ENCODE measurements at regions not wholly inside any gene's neighbourhood (a gene's known extent, or its start where the extent isn't known, plus 50 kb on each side); places are given as distances from the start of the nearest gene placed in this dataset.

DNA sequence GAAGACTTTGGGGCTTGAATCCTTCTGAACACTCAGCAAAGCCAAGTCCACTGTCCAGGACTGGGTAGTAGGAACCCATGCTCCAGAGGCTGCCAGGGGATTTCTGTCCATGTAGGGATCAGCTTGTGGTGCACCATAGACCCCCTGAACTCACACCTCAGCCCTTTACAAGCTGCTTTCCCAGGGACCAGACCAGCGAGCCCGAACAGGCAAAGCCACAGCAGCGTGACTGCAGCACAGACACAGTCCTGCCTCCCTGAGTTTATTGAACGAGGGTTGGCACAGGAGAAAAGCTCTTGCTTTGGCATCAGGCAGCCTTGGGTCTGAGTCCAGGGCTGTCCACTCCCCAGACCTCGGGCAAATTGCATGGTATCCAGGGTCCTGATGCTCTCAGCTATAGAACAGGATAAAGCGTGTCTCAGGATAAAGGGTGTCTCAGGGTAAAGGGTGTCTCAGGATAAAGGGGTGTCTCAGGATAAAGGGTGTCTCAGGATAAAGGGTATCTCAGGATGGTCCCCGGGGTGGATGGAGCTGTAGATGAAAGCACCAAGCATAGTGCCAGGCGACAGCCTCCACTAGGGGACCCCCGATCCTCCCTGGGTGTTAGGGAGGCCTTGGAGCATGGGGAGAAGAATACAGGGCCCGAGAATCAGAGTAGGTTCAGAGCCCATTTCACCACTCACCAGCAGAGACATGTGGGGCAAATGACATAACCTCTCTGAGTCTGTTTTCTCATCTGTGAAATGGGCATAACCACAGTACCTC lies 648.8 kb downstream of the NPHP4 start:
- TF ChIP-seq ZBTB7A (IDR thresholded peaks at IDR 0.05; ENCODE audit: low read depth) = no peak
- TF ChIP-seq MAX (IDR thresholded peaks at IDR 0.05) = no peak
- no peak for TF ChIP-seq YY1 (IDR thresholded peaks at IDR 0.05; ENCODE audit: low read depth)
- no peak for TF ChIP-seq TEAD4 (IDR thresholded peaks at IDR 0.05)
- no peak for TF ChIP-seq NFIC (IDR thresholded peaks at IDR 0.05)

- TF ChIP-seq EGR1 (IDR thresholded peaks at IDR 0.05) (0 out of 2 replicates have a peak, but pooled peaks have one; percentile 12), CREB1 (IDR thresholded peaks at IDR 0.05; ENCODE audit: low read depth) (no peak)
Observed at GRCh38 chr1:5342830-5343229, 649.4 kb downstream of the NPHP4 start.

DNA sequence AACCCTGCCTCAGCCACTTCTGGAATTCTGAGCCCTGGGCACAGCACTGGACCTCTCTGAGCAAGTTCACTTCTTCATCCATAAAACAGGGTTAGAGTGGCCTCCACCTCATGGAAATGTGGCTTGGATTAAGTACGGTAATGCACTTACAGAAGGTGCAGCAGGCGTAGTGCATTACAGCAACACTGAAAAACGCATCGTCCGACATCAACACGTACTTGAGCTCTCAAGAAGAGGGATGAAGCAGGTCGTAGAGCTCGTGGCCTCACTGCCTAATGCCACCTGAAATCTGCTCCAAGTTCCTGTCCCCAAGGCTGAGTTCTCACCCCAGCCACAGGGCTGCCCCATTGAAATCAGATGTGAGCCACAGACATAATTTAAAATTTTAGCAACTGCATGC lies 650.1 kb downstream of the NPHP4 start:
- no peak for TF ChIP-seq CEBPB (IDR thresholded peaks at IDR 0.05)
- TF ChIP-seq CREB1 (IDR thresholded peaks at IDR 0.05; ENCODE audit: low read depth) = no peak

DNA sequence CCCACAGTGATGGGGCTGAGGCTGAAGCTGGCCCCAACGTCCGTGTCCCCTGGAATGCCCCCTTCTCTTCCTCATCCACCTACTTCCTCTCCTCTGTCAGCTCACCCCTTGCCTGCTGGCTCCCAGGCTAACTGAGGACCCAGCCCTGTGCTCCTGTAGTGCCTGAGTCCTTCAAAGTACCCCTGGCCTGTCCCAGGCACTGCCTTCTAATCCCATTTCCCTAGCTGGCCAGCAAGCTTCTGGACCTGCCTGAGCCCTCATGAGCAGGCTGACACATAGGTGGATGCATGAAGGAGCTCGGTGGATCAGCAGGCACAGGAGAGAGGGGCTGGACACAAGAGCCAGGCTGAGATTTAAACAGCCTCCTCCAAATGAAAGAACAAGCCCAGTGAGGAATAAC lies 650.8 kb downstream of the NPHP4 start:
- no peak for TF ChIP-seq TEAD4 (IDR thresholded peaks at IDR 0.05)
- TF ChIP-seq FOXM1 (IDR thresholded peaks at IDR 0.05; ENCODE audit: borderline replicate concordance, low read depth) = no peak
- no peak for TF ChIP-seq MAX (IDR thresholded peaks at IDR 0.05)
- no peak for TF ChIP-seq TAF1 (IDR thresholded peaks at IDR 0.05; ENCODE audit: low read depth)
- TF ChIP-seq USF1 (IDR thresholded peaks at IDR 0.05) = no peak
- no peak for TF ChIP-seq REST (IDR thresholded peaks at IDR 0.05; ENCODE audit: low read depth)
- no peak for TF ChIP-seq EGR1 (IDR thresholded peaks at IDR 0.05)
- TF ChIP-seq EP300 (IDR thresholded peaks at IDR 0.05; ENCODE audit: borderline replicate concordance) = no peak
- TF ChIP-seq CEBPB (IDR thresholded peaks at IDR 0.05) = no peak
- TF ChIP-seq TCF12 (IDR thresholded peaks at IDR 0.05; ENCODE audit: low read depth) = no peak
- TF ChIP-seq YY1 (IDR thresholded peaks at IDR 0.05; ENCODE audit: low read depth) = no peak
- no peak for TF ChIP-seq RAD21 (IDR thresholded peaks at IDR 0.05; ENCODE audit: low read depth)
- TF ChIP-seq ZBTB7A (IDR thresholded peaks at IDR 0.05; ENCODE audit: low read depth) = no peak
- no peak for TF ChIP-seq NFIC (IDR thresholded peaks at IDR 0.05)
- no peak for TF ChIP-seq CREB1 (IDR thresholded peaks at IDR 0.05; ENCODE audit: low read depth)

GRCh38 chr1:5340560-5341130 lies 651.6 kb downstream of the NPHP4 start:
- TF ChIP-seq EP300 (IDR thresholded peaks at IDR 0.05; ENCODE audit: borderline replicate concordance) = no peak
- TF ChIP-seq CREB1 (IDR thresholded peaks at IDR 0.05; ENCODE audit: low read depth) = no peak
- TF ChIP-seq MAX (IDR thresholded peaks at IDR 0.05) = no peak
- no peak for TF ChIP-seq CEBPB (IDR thresholded peaks at IDR 0.05)
- no peak for TF ChIP-seq YY1 (IDR thresholded peaks at IDR 0.05; ENCODE audit: low read depth)
- TF ChIP-seq USF1 (IDR thresholded peaks at IDR 0.05) = no peak
- no peak for TF ChIP-seq REST (IDR thresholded peaks at IDR 0.05; ENCODE audit: low read depth)
- TF ChIP-seq TAF1 (IDR thresholded peaks at IDR 0.05; ENCODE audit: low read depth) = no peak
- TF ChIP-seq RAD21 (IDR thresholded peaks at IDR 0.05; ENCODE audit: low read depth) = no peak
- TF ChIP-seq FOXM1 (IDR thresholded peaks at IDR 0.05; ENCODE audit: borderline replicate concordance, low read depth) = no peak
- TF ChIP-seq EGR1 (IDR thresholded peaks at IDR 0.05) = no peak
- TF ChIP-seq NFIC (IDR thresholded peaks at IDR 0.05) = no peak

DNA sequence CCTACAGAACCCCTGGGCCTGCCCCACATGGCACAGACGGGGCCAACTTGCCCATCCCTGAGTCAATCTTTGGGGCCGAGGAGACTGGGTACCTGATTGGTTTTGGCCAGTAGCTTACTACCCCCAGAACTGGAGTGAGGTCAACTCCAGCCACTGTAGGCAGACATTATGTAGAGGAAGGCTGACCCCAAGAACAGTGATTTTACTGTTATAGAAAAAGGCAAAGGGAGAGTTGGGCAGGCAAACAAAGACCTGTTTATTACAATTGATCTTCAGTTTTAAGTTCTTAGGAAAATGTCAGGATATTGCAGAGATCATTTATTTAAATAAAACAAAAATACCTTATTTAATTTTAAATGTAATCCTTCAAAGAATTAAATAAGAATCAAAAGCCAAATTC lies 653.8 kb downstream of the NPHP4 start:
- TF ChIP-seq YY1 (IDR thresholded peaks at IDR 0.05; ENCODE audit: low read depth) (no peak), FOXM1 (IDR thresholded peaks at IDR 0.05; ENCODE audit: borderline replicate concordance, low read depth) (no peak), CREB1 (IDR thresholded peaks at IDR 0.05; ENCODE audit: low read depth) (no peak), REST (IDR thresholded peaks at IDR 0.05; ENCODE audit: low read depth) (no peak), USF1 (IDR thresholded peaks at IDR 0.05) (no peak), NFIC (IDR thresholded peaks at IDR 0.05) (no peak), RAD21 (IDR thresholded peaks at IDR 0.05; ENCODE audit: low read depth) (no peak), TEAD4 (IDR thresholded peaks at IDR 0.05) (no peak), TAF1 (IDR thresholded peaks at IDR 0.05; ENCODE audit: low read depth) (no peak), MAX (IDR thresholded peaks at IDR 0.05) (no peak), EP300 (IDR thresholded peaks at IDR 0.05; ENCODE audit: borderline replicate concordance) (no peak), CEBPB (IDR thresholded peaks at IDR 0.05) (no peak), TCF12 (IDR thresholded peaks at IDR 0.05; ENCODE audit: low read depth) (no peak)

All from Ishikawa (cell line).